Fibroblast of the aortic adventitia (primary cell): ENCODE measurements at regions not wholly inside any gene's neighbourhood (a gene's known extent, or its start where the extent isn't known, plus 50 kb on each side); places are given as distances from the start of the nearest gene placed in this dataset.

Experiments used
- DNase-seq: peaks from one replicate; pipeline ENCODE4 v3.0.0-alpha.2; 2010; ENCODE audit warnings: low read depth
- H3K4me3 ChIP-seq: 2 replicates; pipeline ENCODE4 v1.5.1; 2011; ENCODE audit warnings: low read depth, mild to moderate bottlenecking, control low read depth, low read length, moderate library complexity
- TF ChIP-seq, protein P1 (sequence below): IDR thresholded peaks from 2 replicates; pipeline ENCODE4 v1.5.1; 2011; ENCODE audit warnings: mild to moderate bottlenecking, low read length, control low read depth, inconsistent platforms; ENCODE audit not compliant: insufficient read depth

DNA sequence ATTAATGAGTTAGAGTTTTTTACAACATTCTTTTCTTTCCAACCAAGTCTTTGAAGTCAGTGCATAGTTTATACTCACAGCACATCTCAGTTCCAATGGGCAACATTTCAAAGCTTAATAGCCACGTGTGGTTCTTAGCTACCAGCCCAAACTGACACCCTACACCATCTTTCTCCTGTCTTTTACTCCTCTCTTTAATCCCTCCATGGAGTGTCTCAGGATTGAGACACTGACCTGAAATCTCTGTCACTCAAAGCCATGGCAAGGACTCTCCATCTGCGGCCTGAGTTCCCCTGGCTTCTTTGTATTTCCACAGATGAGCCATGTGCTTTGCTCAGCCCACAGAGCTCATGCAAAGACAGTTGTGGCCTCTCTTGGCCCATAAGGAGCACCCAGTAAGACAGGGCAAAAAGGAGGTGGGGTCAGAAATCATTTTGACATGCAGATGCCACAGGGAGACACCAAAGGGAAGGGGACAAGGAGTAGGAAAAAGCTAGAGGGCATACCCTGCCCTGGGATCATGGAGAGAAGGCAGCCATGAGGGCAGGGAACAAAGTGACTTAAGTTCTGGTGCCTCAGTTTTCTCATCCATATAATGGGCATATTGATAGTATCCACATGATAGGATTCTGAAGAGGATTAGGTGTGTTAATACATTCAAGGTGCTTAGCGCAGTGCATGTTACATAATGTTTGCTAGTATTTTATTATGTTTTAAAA, 493.6 kb upstream of the PROK2 start:
- TF ChIP-seq, protein P1, sequence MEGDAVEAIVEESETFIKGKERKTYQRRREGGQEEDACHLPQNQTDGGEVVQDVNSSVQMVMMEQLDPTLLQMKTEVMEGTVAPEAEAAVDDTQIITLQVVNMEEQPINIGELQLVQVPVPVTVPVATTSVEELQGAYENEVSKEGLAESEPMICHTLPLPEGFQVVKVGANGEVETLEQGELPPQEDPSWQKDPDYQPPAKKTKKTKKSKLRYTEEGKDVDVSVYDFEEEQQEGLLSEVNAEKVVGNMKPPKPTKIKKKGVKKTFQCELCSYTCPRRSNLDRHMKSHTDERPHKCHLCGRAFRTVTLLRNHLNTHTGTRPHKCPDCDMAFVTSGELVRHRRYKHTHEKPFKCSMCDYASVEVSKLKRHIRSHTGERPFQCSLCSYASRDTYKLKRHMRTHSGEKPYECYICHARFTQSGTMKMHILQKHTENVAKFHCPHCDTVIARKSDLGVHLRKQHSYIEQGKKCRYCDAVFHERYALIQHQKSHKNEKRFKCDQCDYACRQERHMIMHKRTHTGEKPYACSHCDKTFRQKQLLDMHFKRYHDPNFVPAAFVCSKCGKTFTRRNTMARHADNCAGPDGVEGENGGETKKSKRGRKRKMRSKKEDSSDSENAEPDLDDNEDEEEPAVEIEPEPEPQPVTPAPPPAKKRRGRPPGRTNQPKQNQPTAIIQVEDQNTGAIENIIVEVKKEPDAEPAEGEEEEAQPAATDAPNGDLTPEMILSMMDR, result no peak
- H3K4me3 ChIP-seq, result no peak overlapping the region
- no peak for DNase-seq

DNA sequence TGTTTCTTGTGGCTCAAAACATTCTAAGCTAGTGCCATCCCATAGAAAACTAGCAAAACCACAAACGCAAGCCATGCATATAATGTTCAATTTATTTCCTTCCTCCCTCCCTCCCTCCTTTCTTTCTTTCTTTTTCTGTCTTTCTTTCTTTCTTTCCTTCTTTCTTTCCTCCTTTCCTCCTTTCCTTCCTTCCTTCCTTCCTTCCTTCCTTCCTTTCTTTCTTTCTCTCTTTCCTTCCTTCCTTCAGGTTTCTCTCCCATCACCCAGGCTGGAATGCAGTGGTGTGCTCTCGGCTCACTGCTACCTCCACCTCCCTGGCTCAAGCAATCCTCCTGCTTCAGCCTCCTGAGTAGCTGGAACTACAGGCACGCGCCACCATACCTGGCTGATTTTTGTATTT, 492.8 kb upstream of the PROK2 start:
- TF ChIP-seq, protein P1, result no peak
- DNase-seq, result no peak
- H3K4me3 ChIP-seq, result no peak overlapping the region

DNA sequence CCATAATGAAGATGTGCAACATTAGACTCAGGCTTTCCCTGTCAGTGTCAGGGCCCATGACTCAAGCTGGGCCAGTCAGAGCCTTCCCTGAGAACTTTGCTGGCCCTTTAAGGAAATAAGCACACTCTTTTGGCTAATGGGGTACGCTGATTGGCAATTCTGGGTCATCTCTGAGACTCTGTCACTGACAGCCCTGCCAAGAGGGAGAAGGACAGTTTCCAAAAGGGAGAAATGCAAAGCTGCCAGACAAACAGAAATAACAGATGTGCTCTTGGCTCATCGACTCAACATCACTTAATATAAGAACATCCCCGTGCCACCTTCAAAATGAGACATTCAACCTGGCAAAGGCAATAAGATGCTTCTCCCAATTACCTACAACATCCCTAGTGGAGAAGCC, 491.9 kb upstream of the PROK2 start:
- H3K4me3 ChIP-seq, result no peak overlapping the region
- TF ChIP-seq, protein P1, result no peak
- no peak for DNase-seq

DNA sequence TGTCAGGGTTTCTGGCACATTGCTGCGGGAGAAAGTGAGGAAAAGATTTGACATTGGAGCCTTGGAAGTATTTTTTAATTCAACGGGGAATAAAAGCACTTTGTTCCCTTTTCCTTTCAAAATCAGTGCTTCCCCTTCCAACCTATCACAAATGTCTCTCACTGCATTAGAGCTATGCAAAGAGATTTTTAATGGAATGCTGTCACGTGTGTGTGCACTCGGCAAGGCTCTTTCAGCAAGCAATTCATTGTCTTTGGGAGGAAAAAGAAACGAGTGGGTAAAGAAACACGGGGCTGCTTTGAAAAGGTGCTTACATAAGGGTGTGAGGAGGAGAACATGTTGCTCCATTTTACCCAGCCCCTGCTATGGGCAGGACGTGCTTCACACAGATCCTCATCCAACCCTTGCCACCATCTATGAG, 490.4 kb upstream of the PROK2 start:
- TF ChIP-seq, protein P1, result no peak
- no peak overlapping the region for H3K4me3 ChIP-seq
- no peak for DNase-seq

DNA sequence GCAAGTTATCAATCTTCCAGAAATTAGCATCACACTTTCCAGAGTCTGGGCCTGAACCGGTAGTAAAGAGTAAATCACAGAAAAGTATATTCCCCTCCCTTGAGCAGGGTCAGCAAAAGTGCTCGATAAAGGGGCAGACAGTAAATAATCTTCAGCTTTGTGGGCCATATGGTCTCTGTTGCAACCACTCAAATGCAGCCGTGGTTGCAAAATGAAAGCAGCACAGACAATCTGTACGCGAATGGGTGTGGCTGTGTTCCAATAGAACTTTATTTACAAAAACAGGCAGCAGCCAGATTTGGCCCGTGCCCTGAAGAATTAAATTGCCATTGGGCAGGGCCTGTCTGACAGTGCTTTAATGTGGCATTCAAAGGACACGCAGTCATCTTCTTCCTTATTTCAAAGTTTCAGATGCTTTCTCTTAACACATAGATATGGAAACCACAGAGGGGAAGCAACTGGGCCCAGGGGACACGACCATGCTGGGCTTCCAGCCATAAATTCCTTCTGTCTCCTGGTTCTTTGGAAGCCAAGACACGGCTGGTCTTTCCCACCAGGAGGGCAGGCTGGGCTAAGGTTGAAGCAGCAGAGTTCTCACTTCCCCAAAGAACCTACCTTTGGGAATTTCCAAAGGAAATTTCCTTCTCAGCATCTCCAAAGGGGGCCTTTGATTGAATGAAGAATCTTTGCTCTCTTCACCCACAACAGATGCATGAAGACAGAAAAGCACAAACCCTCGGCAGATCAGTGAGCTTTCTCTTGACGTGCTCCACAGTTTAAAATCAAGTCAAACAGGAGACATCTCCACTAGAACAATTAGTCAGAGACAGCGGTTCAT, 489.8 kb upstream of the PROK2 start:
- no peak overlapping the region for H3K4me3 ChIP-seq
- DNase-seq, result peak; percentile 85
- TF ChIP-seq, protein P1, result no peak

DNA sequence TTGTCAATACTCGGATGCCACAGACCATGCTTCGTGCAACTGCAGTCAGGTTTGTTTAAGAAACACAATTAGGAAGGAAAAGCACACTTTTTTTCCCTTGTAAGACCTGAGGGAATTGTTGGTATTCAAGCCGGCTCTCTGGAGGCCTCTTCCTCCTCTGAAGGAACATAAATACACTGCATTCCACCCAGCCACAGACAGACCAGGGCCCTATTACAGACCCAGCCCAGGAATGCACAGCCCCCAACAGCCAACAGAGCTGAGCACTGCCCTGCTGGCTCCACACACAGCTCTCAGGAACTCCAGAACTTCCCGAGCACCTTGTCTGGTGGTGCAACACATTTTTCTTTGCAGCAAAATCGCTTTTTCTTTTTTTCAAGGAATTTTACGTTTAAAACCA, 488.7 kb upstream of the PROK2 start:
- no peak overlapping the region for H3K4me3 ChIP-seq
- peak; percentile 68 for DNase-seq
- TF ChIP-seq, protein P1, result no peak
